Right atrium auricular region (tissue), 2 donors: ENCODE measurements at regions not wholly inside any gene's neighbourhood (a gene's known extent, or its start where the extent isn't known, plus 50 kb on each side); places are given as distances from the start of the nearest gene placed in this dataset.
A peak's percentile ranks its signal among the peaks of the same experiment; 100 is the strongest.

ENCODE experiments used
- DNase-seq: peaks from one replicate; pipeline ENCODE4 v3.0.0-alpha.2; 2019; ENCODE audit warnings: low spot score
- H3K27ac ChIP-seq, 2 donors: fragments of 200-600 bp; sonication (generic); 1 replicate in 1 of 2; 2 replicates in 1 of 2; pipeline ENCODE4 v1.5.1; 2016 to 2019
- H3K27me3 ChIP-seq, 2 donors: fragments of 200-600 bp; sonication (generic); one replicate each; pipeline versions ENCODE4 v1.5.1 to v1.6.0; 2017 to 2019
- H3K36me3 ChIP-seq: fragments of 200-600 bp; sonication (generic); one replicate; pipeline ENCODE4 v1.5.1; 2016
- H3K4me1 ChIP-seq, 2 donors: fragments of 200-600 bp; sonication (generic); one replicate each; pipeline versions ENCODE4 v1.5.1 to v1.6.0; 2017 to 2019
- H3K4me3 ChIP-seq, 2 donors: fragments of 200-600 bp; sonication (generic); 1 replicate in 1 of 2; 2 replicates in 1 of 2; pipeline ENCODE4 v1.5.1; 2017 to 2019; ENCODE audit warnings: mild to moderate bottlenecking in 1 of 2, moderate library complexity in 1 of 2
- H3K9me3 ChIP-seq, 2 donors: fragments of 200-600 bp; sonication (generic); one replicate each; pipeline ENCODE4 v1.5.1; 2019
- CTCF ChIP-seq, 2 donors: fragments of 200-600 bp; sonication (generic); IDR thresholded peaks; one replicate each; pipeline ENCODE4 v1.5.1; 2019; ENCODE audit warnings: antibody characterized with exemption in 2 of 2

GRCh38 chr2:71778936-71779773, 325.8 kb downstream of the DYSF start:
- peak; percentile 56 for DNase-seq
- Histone ChIP-seq H3K27me3 (no peaks in the 10 kb centered on the region), H3K9me3 (no peaks in the 10 kb centered on the region), H3K4me3 (no peak overlapping the region), H3K4me1 (no peaks in the 10 kb centered on the region), H3K36me3 (no peaks in the 10 kb centered on the region), H3K27ac (no peak overlapping the region)
- no peak for TF ChIP-seq CTCF (IDR thresholded peaks at IDR 0.05)

GRCh38 chr2:71778514-71778913, 325.2 kb downstream of the DYSF start:
- TF ChIP-seq CTCF (IDR thresholded peaks at IDR 0.05) = no peak
- Histone ChIP-seq H3K27me3 (no peaks in the 10 kb centered on the region), H3K9me3 (no peaks in the 10 kb centered on the region), H3K4me3 (no peak overlapping the region), H3K27ac (no peak overlapping the region), H3K36me3 (no peaks in the 10 kb centered on the region), H3K4me1 (no peaks in the 10 kb centered on the region)
- peak; percentile 38 for DNase-seq

- no peaks in the 10 kb centered on the region for H3K9me3 ChIP-seq
- no peaks in the 10 kb centered on the region for H3K4me1 ChIP-seq
- H3K27ac ChIP-seq = no peak overlapping the region
- H3K4me3 ChIP-seq = no peak overlapping the region
- no peak for TF ChIP-seq CTCF (IDR thresholded peaks at IDR 0.05)
- peak; percentile 52 for DNase-seq
- no peaks in the 10 kb centered on the region for H3K36me3 ChIP-seq
- H3K27me3 ChIP-seq = no peaks in the 10 kb centered on the region
These were observed 324.6 kb downstream of the DYSF start for GRCh38 chr2:71777946-71778345.

- Histone ChIP-seq H3K9me3 (peaks cover 0 to 4% of the 10 kb centered on the region in 2 donors), H3K36me3 (no peaks in the 10 kb centered on the region), H3K27ac (no peak overlapping the region), H3K27me3 (no peaks in the 10 kb centered on the region), H3K4me1 (no peaks in the 10 kb centered on the region), H3K4me3 (no peak overlapping the region)
- TF ChIP-seq CTCF (IDR thresholded peaks at IDR 0.05) = no peak
- no peak for DNase-seq
These were observed 322.9 kb downstream of the DYSF start for GRCh38 chr2:71776227-71776626.

- H3K9me3 ChIP-seq = peaks cover 0 to 13% of the 10 kb centered on the region in 2 donors
- no peaks in the 10 kb centered on the region for H3K4me1 ChIP-seq
- no peaks in the 10 kb centered on the region for H3K27me3 ChIP-seq
- DNase-seq = no peak
- H3K36me3 ChIP-seq = no peaks in the 10 kb centered on the region
- no peak for TF ChIP-seq CTCF (IDR thresholded peaks at IDR 0.05)
- no peak overlapping the region for H3K27ac ChIP-seq
- H3K4me3 ChIP-seq = no peak overlapping the region
These were observed 319.9 kb downstream of the DYSF start for GRCh38 chr2:71773218-71773617.
